Gastroesophageal sphincter (tissue), 3 donors: ENCODE measurements at regions not wholly inside any gene's neighbourhood (a gene's known extent, or its start where the extent isn't known, plus 50 kb on each side); places are given as distances from the start of the nearest gene placed in this dataset.

Source experiments
- CTCF ChIP-seq, 4 experiments: fragments of 200-600 bp in 2 of 4; fragments of 450-650 bp in 2 of 4; sonication (generic) in 1 of 4; IDR thresholded peaks; one replicate each; pipeline ENCODE4 v1.5.1; 2017 to 2019; ENCODE audit warnings: antibody characterized with exemption in 4 of 4, mild to moderate bottlenecking in 2 of 4, moderate library complexity in 2 of 4
- EP300 ChIP-seq: sonication (generic); formaldehyde crosslinking; IDR thresholded peaks from one replicate; pipeline ENCODE4 v1.6.1; 2017; ENCODE audit warnings: antibody characterized with exemption, mild to moderate bottlenecking
- POLR2A ChIP-seq, 2 donors: fragments of 450-650 bp; IDR thresholded peaks; one replicate each; pipeline ENCODE4 v1.6.1; 2017; ENCODE audit warnings: antibody characterized with exemption in 2 of 2, mild to moderate bottlenecking in 2 of 2, moderate library complexity in 1 of 2
- POLR2AphosphoS5 ChIP-seq: sonication (generic); formaldehyde crosslinking; IDR thresholded peaks from one replicate; pipeline ENCODE4 v1.6.1; 2017; ENCODE audit warnings: antibody characterized with exemption

- TF ChIP-seq CTCF (IDR thresholded peaks at IDR 0.05) (no peak), EP300 (no peak), POLR2AphosphoS5 (no peak), POLR2A (IDR thresholded peaks at IDR 0.05) (no peak)
Observed at GRCh38 chr12:54786081-54786480, 68.2 kb upstream of the MUCL1 start.
